HG02571 (cell line): ENCODE measurements at regions not wholly inside any gene's neighbourhood (a gene's known extent, or its start where the extent isn't known, plus 50 kb on each side); places are given as distances from the start of the nearest gene placed in this dataset.

Experiments
- ATAC-seq: cut with Tn5 transposase; IDR thresholded peaks from one replicate; pipeline ENCODE4 v1.9.1; 2021; ENCODE audit warnings: mild to moderate bottlenecking, moderate library complexity; ENCODE audit not compliant: unreplicated experiment

DNA sequence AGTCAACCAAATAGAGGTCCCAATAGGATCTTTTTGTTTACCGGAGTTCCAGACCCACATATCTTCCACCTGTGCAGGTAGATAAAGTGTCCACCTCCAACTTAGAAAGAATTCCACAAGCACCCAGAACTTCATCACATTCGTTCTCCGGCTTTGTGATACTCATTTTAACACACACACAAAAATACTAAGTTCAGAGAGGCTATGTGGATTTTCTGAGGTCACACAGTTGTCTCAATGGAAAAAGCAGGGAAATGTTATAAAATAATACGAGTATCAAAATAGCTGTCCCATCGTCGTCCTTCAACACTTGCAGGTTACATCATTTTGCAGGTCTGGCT lies 137.5 kb downstream of the TMCO5A start:
- ATAC-seq = no peak

DNA sequence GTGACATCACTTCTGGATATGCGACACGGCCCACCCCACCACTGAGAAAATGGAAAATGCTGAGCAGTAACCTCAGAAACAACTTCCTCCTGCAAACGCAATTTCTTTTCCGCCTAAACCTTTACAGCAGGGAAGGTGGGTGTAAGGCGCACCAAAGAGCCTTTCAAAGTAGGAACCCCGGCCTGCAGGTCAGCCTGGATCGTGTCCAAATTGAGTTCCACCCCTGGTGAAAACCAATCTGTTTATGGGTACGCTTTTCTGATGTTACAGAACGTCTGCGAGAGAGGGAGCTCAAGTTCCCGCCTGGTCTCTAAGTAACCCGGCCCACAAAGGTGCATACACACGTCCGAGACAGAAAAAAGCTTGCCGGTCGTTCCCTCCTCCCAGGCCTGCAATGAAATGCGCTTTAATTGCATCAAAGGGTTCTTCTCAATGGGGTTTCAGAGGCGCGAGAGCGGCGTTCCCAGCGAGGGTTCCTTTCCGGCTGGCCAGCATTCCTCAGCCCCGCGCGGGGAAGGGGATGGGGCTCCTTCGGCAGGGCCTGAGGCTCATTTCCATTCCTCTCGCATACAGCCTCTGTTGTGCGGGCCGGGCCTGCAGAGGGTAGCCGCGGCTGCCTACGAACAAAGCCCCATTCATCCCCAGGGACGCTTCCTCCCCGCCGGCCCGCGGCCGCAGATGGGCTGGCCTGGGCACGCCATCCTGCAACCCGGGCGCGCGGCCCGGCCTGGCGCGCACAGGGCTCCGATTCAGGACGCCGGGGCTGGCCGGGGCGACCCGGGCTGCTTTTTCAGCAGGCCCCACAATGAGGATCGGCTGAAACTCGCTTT lies 138.1 kb downstream of the TMCO5A start:
- ATAC-seq = peak; percentile 61

DNA sequence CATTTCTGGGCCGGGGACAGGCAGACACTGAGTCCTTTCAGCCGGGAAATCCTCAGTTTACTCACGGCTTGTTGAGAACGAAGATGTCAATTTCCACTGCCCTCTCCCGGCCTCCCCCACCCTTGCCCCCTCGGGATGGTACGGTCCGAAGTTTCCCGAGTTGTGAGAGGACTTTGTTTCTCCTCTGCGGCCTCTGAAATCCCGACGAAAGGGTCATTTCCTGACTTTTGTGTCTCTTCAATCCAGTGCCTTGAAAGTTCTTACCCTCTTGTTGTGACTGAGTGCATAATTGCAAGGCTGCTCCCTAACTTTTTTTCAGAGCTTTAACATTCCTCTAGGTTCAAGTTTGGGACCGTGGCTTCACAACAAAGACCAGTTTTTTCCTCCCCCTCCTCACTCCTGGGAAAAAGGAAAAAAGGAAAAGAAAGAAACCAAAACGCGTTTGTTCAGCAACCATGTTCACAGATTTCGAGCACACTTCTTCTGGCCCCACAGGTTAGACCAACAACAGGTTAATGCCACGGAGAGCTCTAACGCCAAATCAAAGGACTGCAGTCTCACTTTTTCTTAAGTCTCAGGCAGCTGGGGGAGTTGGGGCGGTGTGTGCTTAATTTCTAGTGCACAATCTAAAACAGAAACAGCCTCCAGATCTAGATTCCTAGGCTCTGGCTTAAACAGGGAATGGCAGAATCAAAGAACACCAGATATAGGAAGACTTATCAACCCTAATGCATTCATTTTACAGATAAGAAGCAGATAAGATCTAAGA lies 138.9 kb downstream of the TMCO5A start:
- ATAC-seq = no peak

DNA sequence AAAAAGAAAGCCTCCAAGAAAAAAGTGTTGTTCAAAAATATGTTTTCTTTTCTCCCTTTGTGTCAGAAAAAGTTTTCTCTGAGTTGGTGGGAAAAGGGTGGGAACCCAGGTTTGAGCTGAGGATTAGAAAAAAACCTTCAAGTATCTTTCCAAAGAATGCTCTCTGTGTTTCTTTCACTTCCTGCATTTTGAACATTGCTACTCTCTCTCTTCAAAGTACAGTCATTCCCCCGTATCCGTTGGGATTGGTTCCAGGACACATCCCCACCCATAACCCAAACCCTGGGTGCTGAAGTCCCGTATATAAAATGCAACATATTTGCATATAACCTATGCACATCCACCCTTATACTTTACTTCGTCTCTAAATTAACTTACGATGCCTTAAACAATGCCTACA lies 139.6 kb downstream of the TMCO5A start:
- no peak for ATAC-seq

DNA sequence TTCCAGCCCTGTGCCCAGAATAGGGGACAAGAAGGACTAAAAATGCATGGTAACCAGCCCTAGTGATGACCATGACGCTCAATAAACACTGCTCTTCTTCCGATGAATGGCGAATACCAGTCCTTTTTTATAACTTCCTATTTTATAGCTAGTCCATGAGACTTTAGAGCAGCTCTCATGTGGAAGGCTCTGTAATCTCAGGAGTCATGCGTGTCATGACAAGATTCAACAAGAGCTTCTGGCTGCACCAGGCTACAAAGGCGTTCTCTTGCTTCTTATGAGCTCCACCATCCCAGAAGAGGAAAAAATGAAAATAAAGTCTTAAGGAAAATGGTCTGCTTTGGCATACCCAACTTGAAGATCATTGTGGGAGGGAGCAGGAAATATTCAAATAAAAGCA lies 141.0 kb downstream of the TMCO5A start:
- no peak for ATAC-seq

DNA sequence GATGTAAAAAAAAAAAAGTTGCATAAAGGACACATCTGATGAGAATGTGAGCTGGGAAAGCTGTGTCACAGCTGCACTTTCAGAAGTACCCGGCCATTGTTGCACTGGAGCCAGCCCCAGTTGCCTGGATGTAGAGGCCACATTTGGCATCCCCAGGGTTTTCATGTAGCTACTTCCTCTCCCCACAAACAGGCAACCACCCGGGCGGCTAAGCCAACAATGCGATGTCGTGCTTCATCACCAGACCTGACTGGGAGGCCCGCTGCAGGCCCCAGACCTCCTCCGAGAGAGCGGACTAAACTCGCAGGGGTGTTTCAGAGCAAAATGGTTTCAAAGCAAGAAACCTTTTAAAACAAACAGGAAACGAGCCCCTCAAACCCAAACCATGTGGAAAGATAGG lies 142.3 kb downstream of the TMCO5A start:
- no peak for ATAC-seq

DNA sequence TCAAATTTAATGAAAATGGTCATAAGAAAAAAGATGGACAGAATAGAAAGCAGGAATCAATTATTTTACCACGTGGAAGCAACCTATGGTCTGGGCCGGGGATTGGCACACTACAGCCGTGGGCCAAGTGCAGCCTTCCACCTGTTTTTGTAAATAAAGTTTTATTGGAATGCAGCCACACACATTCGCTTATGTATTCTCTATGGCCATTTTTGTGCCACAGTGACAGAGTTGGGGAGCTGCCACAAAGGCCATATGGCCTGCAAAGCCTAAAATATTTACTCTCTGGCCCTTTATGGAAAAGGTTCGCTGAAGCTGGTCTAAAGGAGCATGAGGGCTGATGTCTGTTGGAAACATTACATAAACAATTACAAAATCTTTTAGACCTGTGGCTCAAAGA lies 144.8 kb downstream of the TMCO5A start:
- no peak for ATAC-seq

DNA sequence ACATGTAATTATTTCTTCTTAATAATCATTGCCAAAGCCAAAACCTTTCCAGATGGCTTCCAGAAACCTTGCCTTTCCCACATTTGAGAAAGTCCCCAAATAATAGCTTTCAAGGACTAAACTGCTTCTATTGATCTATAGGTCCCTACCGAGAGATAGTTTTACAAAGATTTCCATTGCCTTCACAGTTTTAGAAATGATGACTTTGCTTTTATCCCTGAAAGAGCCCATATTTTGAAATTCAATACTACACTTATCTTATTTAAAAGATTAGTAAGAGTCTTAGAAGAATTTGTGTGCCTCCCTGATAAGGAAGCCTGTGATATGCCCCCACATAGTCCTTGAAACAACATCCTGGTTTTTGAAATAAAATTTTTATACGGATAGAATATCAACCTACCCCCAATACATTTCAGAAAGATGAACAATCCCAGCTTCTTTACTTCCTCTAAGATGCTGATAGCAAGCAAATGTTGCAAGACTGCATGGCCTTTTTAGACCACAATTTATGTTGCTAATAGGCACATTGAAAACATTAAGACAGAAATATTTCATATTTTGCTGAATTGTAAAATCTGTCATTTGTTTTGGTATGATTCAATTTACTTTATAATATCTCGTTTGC lies 146.3 kb downstream of the TMCO5A start:
- ATAC-seq = no peak

DNA sequence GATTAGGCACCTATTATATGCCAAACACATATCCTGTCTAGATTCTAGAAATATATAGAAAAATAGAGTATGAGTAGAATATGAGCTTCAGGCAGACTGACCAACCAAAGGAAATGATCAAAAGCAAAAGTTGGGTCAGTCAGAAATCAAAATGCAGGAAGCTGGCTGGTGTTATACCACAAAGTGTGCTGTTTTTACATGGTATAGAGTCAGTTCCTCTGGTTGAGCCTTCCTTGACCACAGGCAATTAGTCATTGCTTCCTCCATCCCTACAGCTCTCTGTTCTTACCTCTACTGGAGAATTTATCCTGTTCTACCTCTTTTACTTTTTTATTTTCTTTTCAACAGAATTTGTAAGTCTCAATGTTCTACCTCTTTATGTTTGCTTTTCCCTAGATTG lies 149.8 kb downstream of the TMCO5A start:
- no peak for ATAC-seq

DNA sequence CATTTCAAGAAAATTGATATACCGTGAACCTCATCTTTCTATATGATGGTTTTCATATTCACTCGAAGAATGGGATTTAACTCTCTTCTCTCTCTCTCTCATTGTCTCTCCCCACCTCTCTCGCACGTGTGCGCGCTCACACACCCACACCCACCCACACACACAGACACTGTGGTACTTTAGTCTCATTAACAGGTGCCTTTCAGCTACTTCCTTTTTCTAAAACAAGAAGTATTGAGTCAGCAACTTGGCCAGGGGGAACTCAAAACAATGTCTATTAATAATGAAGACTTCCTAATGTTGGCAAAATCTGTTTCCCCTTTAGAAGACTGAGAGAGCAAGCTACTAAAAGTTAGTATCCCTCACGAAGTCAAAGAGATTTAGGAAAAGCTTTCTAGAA lies 150.7 kb downstream of the TMCO5A start:
- ATAC-seq = peak; percentile 84

DNA sequence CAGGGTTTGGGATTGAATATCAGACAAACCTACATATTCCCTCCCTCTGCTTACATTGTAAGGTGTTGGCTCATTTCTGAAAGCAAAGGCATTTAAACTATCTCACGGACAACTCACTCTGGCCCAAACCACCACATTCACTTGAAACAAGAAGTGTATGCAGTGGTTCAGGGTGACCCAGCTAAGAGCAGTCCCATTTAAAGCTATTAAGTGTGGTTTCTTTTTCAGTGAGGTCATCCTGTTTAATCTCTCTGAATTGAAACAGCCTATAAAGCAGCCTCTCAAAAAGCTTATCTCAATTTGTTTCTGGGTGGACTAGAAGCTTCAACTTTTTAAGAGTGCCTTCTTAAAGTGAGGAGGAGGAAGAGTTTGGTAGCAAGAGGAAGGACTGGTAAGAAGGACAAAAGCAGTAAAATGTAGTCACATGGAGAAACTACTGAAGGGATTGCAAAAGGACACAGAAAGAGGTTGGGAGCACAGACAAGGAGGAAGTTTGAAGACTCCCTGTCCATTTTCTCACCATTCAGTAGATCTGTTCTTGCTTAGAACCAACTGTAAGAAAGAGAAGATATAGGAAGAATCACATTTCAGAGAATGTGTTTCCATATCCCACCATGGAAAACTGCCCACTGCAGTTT lies 151.6 kb downstream of the TMCO5A start:
- no peak for ATAC-seq

DNA sequence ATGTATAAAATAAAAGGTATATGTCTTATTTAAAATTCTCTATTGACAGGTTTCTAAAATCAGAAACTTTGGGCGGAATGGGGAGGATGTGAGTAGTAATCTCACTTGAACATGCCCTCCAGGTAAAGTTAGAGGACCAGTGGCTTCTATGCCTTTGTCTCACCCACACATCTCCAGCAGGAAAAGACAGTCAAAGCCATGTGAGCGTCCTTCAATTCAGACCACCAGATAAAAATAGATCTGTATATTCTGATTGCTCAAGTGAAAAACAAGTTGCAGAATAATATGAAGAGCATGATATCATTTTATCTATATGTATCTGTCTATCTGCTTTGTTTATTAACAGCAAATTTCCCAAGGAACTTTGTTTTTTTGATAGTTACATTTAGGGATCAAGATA lies 152.2 kb downstream of the TMCO5A start:
- ATAC-seq = no peak

DNA sequence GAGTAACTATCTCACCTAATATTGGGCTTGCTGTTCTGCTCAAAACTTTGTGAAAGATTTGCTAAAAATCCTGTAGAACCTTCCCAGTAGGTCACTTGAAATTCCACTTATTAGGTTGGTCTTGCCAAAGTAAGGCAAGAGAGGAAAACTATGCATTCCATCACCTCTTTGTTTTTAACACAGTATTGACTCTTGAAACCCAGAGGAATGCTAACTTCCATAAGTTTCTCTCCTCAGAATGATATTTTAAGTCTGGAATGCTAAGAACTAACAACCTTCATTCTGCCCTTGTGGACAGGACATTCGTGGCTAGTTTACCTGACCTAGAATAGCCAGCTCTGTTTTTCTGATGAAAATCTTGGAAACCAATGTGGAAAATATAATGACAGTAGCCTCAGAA lies 154.5 kb downstream of the TMCO5A start:
- no peak for ATAC-seq

DNA sequence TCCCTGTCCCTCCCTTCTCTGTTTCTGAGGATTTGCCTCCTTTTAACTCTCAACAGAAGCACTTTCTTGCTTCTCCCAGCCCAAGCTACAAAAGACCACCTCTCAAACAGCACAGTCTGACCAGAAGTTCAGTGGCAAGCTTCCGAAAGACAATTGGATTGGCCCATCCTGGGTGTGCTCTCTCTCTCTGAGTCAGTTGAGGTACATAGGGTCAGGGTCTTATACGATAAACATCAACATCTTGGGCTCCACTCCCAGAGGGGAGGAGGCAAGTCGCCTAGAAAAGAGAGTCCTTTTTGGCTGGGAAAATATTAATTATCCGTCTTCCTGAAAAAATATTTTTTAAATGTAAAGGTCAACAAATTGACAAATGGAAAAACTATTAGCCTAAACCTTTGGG lies 155.8 kb downstream of the TMCO5A start:
- no peak for ATAC-seq

DNA sequence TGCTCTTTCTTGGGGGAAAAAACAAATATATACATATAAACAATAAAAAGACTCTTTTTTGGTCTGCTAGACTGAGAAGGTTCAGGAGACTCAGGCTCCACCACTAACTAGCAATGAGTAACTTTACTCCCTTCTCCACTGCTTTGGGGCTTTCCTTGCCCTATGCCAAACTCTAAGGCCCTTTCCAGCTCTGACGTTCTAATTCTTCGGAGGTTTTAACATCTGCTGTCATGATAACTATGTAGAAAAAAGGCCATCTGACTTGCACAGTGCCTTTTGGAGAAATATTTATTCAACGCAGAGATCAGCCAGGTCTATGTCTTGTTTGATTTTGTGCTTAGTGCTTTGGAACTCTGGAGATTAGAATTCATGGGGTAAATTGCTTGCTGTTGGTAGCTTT lies 156.2 kb downstream of the TMCO5A start:
- ATAC-seq = no peak

DNA sequence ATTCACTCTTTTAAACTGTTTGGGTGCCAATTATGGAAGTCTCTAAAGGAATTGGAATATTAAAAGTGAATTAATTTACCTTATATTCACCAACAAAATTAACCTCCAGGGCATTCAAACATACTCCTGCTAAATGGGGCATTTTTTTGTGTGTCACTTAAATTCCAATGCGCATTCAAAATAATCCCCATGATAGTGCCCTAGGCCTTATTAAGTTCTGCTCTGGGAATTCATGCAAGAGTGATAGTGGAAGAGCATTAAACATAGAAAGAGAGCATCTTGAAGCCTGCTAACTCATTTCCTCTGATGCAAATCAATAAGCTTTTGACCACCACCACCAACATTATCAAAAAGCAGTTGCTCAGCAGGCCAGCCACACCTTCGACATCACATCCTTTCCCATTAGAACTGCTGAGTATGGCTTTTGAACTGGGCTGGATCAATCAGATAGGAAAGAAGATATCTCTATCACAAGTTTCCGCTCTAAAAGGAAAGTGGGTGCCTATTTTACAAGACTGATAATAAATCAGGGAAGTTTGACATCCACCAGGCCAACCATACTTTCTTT lies 156.7 kb downstream of the TMCO5A start:
- no peak for ATAC-seq

DNA sequence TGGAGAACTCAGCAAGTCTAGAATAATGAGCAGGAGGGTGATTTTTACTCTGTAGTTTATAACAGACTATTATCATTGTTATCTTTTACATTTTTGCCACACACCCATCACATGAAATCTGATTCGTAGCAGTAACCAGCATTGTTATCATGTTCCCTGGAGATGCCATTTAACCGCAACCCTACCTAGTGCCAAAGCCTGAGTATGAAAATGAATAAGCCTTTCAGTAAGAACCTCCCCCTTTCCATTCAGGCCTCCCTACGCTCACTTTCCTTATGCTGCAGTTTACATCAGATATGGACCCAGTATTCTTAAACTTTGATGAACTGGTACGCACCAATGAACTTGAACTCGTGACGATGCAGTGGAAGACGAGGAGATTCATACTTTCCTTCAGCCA lies 158.7 kb upstream of the SPRED1 start:
- ATAC-seq = no peak

DNA sequence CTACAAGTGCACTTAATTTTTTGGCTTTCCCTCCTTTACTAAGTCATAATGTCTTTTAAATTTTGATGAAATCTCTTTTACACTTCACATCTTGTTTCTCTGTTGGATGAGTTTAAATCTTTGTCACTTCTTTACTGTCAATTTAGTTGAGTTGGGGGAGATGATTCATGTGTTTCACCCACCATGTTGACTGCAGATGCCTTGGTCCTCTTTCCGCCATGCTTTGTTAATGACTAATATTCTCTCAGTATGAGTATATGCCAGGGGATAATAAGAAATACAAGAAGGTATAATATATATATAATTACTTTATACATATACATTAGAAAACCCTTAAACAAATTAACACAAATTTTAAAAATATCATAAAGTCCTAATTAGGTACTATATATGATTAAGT lies 149.7 kb upstream of the SPRED1 start:
- ATAC-seq = no peak

DNA sequence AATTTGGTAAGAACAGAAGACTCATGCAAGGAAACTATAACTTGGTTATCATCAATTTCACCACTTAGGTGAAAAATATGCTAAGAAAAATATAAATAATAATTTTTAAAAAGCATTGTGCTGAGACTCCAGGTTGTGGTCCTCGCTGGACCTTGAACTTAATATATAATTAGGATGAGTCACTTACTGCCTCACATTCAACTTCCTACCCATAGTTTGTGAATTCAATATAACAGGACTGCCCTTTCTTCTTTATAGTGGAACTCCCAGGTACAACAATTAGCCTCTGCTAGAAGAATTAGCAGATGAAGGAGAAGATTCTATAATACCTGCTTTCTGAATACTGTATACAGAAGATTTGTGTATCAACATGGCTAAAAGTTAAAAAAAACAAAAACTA lies 149.1 kb upstream of the SPRED1 start:
- ATAC-seq = no peak

DNA sequence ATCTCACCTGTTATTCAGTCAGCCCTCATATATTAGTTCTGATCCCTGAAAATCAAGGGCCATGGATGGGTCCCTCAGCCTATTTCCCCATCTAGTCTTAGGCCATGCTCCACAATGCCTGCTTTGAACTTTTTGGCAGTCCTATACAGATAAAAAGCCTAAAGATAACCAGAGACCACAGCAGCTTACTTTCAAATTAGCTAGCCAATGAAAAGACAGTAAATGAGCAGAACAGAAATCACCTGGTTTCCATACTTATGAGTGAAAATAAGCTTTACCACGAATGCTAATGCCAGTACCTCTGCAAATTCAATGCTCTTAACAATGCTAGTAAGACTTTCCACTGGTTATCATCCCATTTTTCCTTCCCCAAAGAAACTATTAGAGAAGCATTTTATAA lies 141.6 kb upstream of the SPRED1 start:
- ATAC-seq = no peak

DNA sequence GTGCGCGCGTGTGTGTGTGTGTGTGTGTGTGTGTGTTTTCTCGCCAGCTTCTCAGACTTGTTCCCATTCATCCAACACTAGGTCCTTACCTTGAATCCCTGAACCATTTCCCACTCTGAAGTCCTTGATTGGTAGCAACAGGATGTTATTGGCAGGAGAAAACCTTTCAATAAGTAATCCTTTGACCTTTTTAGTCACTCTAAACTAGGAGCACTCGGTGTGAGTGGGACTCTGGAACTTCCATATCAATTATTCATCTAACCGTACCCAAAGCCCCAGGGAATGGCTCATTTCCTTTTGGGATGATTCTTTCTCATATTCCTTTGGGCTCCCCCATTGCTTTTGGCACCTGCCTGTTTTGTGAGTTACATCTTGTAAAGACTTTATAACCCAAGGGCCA lies 140.2 kb upstream of the SPRED1 start:
- no peak for ATAC-seq
